Mesothelial cell of epicardium (in vitro differentiated cells): ENCODE measurements at regions not wholly inside any gene's neighbourhood (a gene's known extent, or its start where the extent isn't known, plus 50 kb on each side); places are given as distances from the start of the nearest gene placed in this dataset.

Experiments
- DNase-seq, 2 experiments: peaks; one replicate each; pipeline ENCODE4 v3.0.0; 2021; ENCODE audit warnings: low spot score in 2 of 2; ENCODE audit not compliant: unreplicated experiment in 2 of 2
- H3K27ac Mint-ChIP-seq: 2 replicates; pipeline ENCODE4 v1.8.0; 2021; ENCODE audit warnings: mixed read lengths
- H3K27me3 Mint-ChIP-seq: 2 replicates; pipeline ENCODE4 v1.8.0; 2021; ENCODE audit warnings: low read depth, mixed read lengths
- H3K36me3 Mint-ChIP-seq: 2 replicates; pipeline ENCODE4 v1.8.0; 2021; ENCODE audit warnings: mixed read lengths
- H3K4me1 Mint-ChIP-seq: 2 replicates; pipeline ENCODE4 v1.8.0; 2021; ENCODE audit warnings: mixed read lengths
- H3K4me3 Mint-ChIP-seq: 2 replicates; pipeline ENCODE4 v1.8.0; 2021; ENCODE audit warnings: mild to moderate bottlenecking, moderate library complexity, mixed read lengths
- H3K9me3 Mint-ChIP-seq: 2 replicates; pipeline ENCODE4 v1.8.0; 2021; ENCODE audit warnings: mixed read lengths
- CTCF ChIP-seq: fragments of 200-600 bp; sonication (generic); IDR thresholded peaks from one replicate; pipeline ENCODE4 v1.5.0; 2021; ENCODE audit warnings: antibody characterized with exemption; ENCODE audit not compliant: unreplicated experiment

- Mint-ChIP-seq H3K4me3 (no peak overlapping the region), H3K36me3 (no peaks in the 10 kb centered on the region), H3K9me3 (peaks cover 8% of the 10 kb centered on the region), H3K27me3 (no peaks in the 10 kb centered on the region), H3K27ac (no peak overlapping the region), H3K4me1 (no peaks in the 10 kb centered on the region)
- no peak for TF ChIP-seq CTCF
- DNase-seq: no peak
Measured at GRCh38 chr1:80509965-80510522, 1290.7 kb upstream of the ADGRL2 start.

GRCh38 chr1:80506216-80506615 is 1294.5 kb upstream of the ADGRL2 start:
- Mint-ChIP-seq H3K4me1 (no peaks in the 10 kb centered on the region), H3K9me3 (peaks cover 11% of the 10 kb centered on the region), H3K27me3 (no peaks in the 10 kb centered on the region), H3K4me3 (no peak overlapping the region), H3K36me3 (no peaks in the 10 kb centered on the region), H3K27ac (no peak overlapping the region)
- no peak for TF ChIP-seq CTCF
- no peak for DNase-seq

- Mint-ChIP-seq H3K4me1 (peaks cover 6% of the 10 kb centered on the region), H3K27ac (no peak overlapping the region), H3K36me3 (no peaks in the 10 kb centered on the region), H3K9me3 (peaks cover 4% of the 10 kb centered on the region), H3K4me3 (no peak overlapping the region), H3K27me3 (no peaks in the 10 kb centered on the region)
- TF ChIP-seq CTCF: no peak
- no peak for DNase-seq
Measured at GRCh38 chr1:80498673-80499072, 1302.1 kb upstream of the ADGRL2 start.

- no peak overlapping the region for H3K4me3 Mint-ChIP-seq
Measured at GRCh38 chr1:80495806-80496205, 1304.9 kb upstream of the ADGRL2 start.

GRCh38 chr1:80472145-80472544 is 1328.6 kb upstream of the ADGRL2 start:
- Mint-ChIP-seq H3K36me3 (no peaks in the 10 kb centered on the region), H3K27me3 (no peaks in the 10 kb centered on the region), H3K9me3 (no peaks in the 10 kb centered on the region), H3K27ac (no peak overlapping the region), H3K4me1 (no peaks in the 10 kb centered on the region), H3K4me3 (no peak overlapping the region)
- no peak for DNase-seq
- no peak for TF ChIP-seq CTCF

More at GRCh38 chr1:80495806-80496205, 1304.9 kb upstream of the ADGRL2 start:
- Mint-ChIP-seq H3K36me3 (no peaks in the 10 kb centered on the region), H3K27me3 (no peaks in the 10 kb centered on the region), H3K27ac (no peak overlapping the region), H3K9me3 (peaks cover 4% of the 10 kb centered on the region), H3K4me1 (peaks cover 6% of the 10 kb centered on the region)
- no peak for TF ChIP-seq CTCF
- DNase-seq: no peak

GRCh38 chr1:80468356-80468755 is 1332.4 kb upstream of the ADGRL2 start:
- Mint-ChIP-seq H3K36me3 (no peaks in the 10 kb centered on the region), H3K27me3 (no peaks in the 10 kb centered on the region), H3K4me3 (no peak overlapping the region), H3K9me3 (no peaks in the 10 kb centered on the region), H3K27ac (no peak overlapping the region), H3K4me1 (no peaks in the 10 kb centered on the region)
- no peak for TF ChIP-seq CTCF
- DNase-seq: no peak
